WERI-Rb-1 (cell line): ENCODE measurements at regions not wholly inside any gene's neighbourhood (a gene's known extent, or its start where the extent isn't known, plus 50 kb on each side); places are given as distances from the start of the nearest gene placed in this dataset.
"Not testable (repeated sequence)": the region's sequence is repeated elsewhere in the genome, so short reads cannot be mapped to it uniquely, and the experiment has no call there.

Experiments used
- DNase-seq: peaks from one replicate; pipeline ENCODE4 v3.0.0-alpha.2; 2020
- H3K27ac ChIP-seq: fragments of 250-450 bp; sonication (Bioruptor Pico); 2 replicates; pipeline ENCODE4 v1.5.1; 2020; ENCODE audit warnings: mild to moderate bottlenecking, moderate library complexity
- H3K27me3 ChIP-seq: fragments of 250-450 bp; sonication (Bioruptor Pico); 2 replicates; pipeline ENCODE4 v1.5.1; 2021; ENCODE audit warnings: mild to moderate bottlenecking, low read depth, moderate library complexity; ENCODE audit not compliant: insufficient read depth, severe bottlenecking
- H3K36me3 ChIP-seq: fragments of 250-450 bp; sonication (Bioruptor Pico); 2 replicates; pipeline ENCODE4 v1.5.1; 2020; ENCODE audit warnings: mild to moderate bottlenecking, moderate library complexity
- H3K4me3 ChIP-seq: 2 replicates; pipeline ENCODE4 v1.5.1; 2011; ENCODE audit warnings: low read depth, mild to moderate bottlenecking, control low read depth, low read length
- H3K9me3 ChIP-seq: fragments of 250-450 bp; sonication (Bioruptor Pico); 2 replicates; pipeline ENCODE4 v1.5.1; 2021; ENCODE audit warnings: mild to moderate bottlenecking, moderate library complexity; ENCODE audit not compliant: severe bottlenecking
- TF ChIP-seq, protein P1 (sequence below): IDR thresholded peaks from 2 replicates; pipeline ENCODE4 v1.5.1; 2011; ENCODE audit warnings: low read depth, mild to moderate bottlenecking, control low read depth, inconsistent platforms, low read length

DNA sequence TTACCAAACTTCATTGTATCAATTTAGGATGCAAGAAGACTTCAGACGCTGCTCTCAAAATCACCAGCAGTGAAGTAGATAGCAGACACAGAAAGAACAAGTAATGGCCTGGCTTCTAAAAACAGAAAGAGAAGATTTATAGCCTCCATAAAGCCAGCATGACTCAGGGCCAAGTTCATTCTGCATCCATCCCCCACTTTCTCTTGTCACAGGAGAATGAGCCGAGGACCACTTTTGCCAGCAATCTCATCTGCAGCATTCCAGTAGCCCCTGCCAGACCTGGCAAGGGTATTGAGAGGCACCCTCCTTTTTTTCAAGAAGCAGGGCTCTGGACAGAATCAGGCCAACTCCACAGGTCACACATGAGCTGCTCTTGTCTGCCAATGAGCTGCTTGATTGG, 355.4 kb upstream of the SOX9 start:
- peaks cover 51% of the 10 kb centered on the region for H3K27me3 ChIP-seq
- TF ChIP-seq, protein P1, sequence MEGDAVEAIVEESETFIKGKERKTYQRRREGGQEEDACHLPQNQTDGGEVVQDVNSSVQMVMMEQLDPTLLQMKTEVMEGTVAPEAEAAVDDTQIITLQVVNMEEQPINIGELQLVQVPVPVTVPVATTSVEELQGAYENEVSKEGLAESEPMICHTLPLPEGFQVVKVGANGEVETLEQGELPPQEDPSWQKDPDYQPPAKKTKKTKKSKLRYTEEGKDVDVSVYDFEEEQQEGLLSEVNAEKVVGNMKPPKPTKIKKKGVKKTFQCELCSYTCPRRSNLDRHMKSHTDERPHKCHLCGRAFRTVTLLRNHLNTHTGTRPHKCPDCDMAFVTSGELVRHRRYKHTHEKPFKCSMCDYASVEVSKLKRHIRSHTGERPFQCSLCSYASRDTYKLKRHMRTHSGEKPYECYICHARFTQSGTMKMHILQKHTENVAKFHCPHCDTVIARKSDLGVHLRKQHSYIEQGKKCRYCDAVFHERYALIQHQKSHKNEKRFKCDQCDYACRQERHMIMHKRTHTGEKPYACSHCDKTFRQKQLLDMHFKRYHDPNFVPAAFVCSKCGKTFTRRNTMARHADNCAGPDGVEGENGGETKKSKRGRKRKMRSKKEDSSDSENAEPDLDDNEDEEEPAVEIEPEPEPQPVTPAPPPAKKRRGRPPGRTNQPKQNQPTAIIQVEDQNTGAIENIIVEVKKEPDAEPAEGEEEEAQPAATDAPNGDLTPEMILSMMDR = no peak

DNA sequence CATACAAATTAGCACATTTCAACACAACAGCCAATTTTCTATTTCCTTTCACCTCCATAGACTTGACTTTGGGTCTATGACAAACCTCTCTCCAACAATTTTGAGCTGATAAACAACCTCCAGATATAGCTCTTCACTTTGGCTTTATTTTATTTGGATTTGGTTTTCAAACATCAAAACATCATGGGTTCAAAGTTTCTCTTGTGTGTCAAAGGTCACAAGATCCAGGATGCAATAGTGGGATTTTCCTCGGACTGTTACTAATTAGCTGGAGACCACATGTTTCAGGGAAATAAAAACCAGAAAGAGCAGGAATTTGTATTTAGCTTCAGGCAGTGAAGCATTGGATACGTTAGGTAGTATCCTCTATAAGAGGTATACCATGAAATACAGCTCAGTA, 351.0 kb upstream of the SOX9 start:
- no peaks in the 10 kb centered on the region for H3K36me3 ChIP-seq
- no peak overlapping the region for H3K4me3 ChIP-seq
- H3K27ac ChIP-seq = no peak overlapping the region
- H3K9me3 ChIP-seq = no peaks in the 10 kb centered on the region
- H3K27me3 ChIP-seq = peaks cover 43% of the 10 kb centered on the region
- DNase-seq = no peak
- TF ChIP-seq, protein P1 = no peak

More for the DNA sequence above, 355.4 kb upstream of the SOX9 start:
- no peak for DNase-seq
- Histone ChIP-seq H3K4me3 (no peak overlapping the region), H3K36me3 (no peaks in the 10 kb centered on the region), H3K9me3 (no peaks in the 10 kb centered on the region), H3K27ac (no peak overlapping the region)

DNA sequence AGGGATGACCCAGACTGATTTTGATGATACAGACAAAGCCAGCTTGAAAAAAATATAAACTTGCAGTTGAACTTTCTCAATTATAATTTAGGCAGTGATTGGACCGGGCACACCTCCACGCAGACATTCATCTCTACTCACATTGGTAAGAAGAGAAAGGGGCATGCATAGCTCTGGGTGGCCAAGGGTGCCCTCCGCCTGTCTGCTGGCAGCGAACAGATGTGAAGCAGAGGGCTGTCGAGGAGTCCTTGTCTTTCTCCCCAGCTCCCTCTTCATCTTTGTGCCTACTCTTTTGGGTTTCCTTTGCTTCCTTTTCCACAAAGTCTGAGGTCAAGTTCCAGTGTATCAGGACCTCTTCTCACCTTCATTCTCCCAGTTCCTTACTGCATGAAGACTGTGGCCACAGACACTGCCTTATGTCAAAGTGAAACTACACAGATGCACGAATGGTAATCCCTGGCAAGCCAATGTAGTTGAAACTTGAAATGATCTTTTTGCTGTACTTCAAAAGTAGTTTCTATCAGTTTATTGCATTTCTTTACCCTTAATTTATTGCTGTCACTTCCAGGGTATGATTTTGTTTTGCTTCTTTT, 343.7 kb upstream of the SOX9 start:
- Histone ChIP-seq H3K4me3 (no peak overlapping the region), H3K27ac (no peak overlapping the region), H3K27me3 (peaks cover 14% of the 10 kb centered on the region), H3K36me3 (no peaks in the 10 kb centered on the region), H3K9me3 (no peaks in the 10 kb centered on the region)
- DNase-seq = no peak
- TF ChIP-seq, protein P1 = no peak

DNA sequence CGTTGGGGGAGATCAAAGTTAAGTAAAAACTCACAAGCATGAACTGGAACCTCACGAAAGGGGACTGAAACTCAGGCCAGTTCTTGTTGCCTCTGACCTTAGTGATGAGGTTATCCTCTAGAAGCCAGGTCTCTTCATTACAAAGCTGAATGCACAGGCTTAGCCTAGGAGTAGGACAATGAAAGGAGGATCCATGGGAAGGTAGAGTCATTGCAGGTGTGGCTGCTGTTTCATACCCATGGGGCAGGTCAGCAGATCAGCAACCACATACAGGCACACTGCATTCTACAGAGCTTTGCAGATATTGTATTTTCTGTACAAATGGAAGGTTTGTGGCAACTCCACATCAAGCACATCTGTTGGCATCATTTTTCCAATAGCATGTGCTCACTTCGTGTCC, 341.3 kb upstream of the SOX9 start:
- no peak overlapping the region for H3K4me3 ChIP-seq
- no peak for DNase-seq
- H3K27ac ChIP-seq = no peak overlapping the region
- peaks cover 9% of the 10 kb centered on the region for H3K27me3 ChIP-seq
- TF ChIP-seq, protein P1 = no peak
- H3K9me3 ChIP-seq = no peaks in the 10 kb centered on the region
- no peaks in the 10 kb centered on the region for H3K36me3 ChIP-seq

DNA sequence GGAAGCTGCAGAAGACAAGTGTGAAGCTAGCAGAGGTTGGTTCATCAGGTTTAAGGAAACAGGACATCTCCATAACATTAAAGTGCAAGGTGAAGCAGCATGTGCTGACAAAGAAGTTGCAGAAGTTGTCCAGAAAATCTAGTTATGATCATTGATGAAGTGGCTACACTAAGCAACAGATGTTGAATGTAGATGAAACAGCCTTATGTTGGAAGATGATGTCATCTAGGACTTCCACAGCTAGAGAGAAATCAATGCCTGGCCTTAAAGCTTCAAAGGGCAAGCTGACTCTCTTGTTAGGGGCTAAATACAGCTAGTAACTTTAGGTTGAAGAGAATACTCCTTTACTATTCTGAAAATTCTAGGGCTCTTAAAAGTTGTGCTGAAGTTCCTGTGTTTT, 340.2 kb upstream of the SOX9 start:
- Histone ChIP-seq H3K36me3 (no peaks in the 10 kb centered on the region), H3K27me3 (peaks cover 13% of the 10 kb centered on the region), H3K4me3 (no peak overlapping the region), H3K27ac (no peak overlapping the region), H3K9me3 (no peaks in the 10 kb centered on the region)
- TF ChIP-seq, protein P1 = no peak
- DNase-seq = no peak

DNA sequence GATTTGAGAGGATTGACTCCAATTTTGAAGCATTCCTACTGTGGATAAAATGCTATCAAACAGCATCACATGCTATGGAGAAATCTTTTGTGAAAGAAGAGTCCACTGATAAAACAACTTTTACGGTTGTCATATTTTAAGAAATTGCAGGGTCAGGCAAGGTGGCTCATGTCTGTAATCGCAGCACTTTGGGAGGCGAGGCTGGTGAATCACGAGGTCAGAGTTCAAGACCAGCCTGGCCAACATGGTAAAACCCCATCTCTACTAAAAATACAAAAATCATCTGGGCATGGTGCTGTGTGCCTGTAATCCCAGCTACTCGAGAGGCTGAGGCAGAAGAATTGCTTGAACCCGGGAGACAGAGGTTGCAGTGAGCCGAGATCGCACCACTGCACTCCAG, 338.8 kb upstream of the SOX9 start:
- DNase-seq, H3K9me3 ChIP-seq, H3K27ac ChIP-seq, H3K4me3 ChIP-seq, H3K36me3 ChIP-seq: not testable (repeated sequence)
- H3K27me3 ChIP-seq = peaks cover 19% of the 10 kb centered on the region
